ENCODE measurements at regions not wholly inside any gene's neighbourhood (a gene's known extent, or its start where the extent isn't known, plus 50 kb on each side); places are given as distances from the start of the nearest gene placed in this dataset.

DNA sequence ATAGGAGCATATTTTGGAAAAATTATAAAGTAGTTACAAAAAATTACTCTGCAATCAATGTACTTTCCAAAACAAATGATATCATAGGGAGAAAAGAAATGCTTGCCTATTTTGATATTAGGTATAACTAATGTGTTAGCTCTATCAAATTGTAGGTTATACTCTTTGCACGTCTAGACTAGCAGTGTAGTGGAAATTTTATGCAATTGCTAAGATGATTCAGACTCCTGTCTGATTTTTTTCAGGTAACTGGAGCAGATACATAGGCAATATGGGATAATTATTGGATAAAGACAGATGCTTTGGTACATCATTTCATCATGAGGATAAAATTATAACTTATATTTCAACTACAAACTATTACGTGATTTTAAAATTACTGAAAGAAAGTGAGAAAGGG is 918.3 kb downstream of the EPHA4 start:
- no peak for TF ChIP-seq CTCF (IDR thresholded peaks at IDR 0.05)
- TF ChIP-seq POLR2A (IDR thresholded peaks at IDR 0.05) = no peak
- no peak for TF ChIP-seq POLR2AphosphoS5 (IDR thresholded peaks at IDR 0.05)
- no peak for TF ChIP-seq EP300 (IDR thresholded peaks at IDR 0.05)
